Inferior parietal cortex (tissue), 1 donor: ENCODE measurements at regions not wholly inside any gene's neighbourhood (a gene's known extent, or its start where the extent isn't known, plus 50 kb on each side); places are given as distances from the start of the nearest gene placed in this dataset.

Source experiments
- DNase-seq: peaks from one replicate; pipeline ENCODE4 v3.0.0-alpha.2; 2016; ENCODE audit errors: extremely low spot score

DNA sequence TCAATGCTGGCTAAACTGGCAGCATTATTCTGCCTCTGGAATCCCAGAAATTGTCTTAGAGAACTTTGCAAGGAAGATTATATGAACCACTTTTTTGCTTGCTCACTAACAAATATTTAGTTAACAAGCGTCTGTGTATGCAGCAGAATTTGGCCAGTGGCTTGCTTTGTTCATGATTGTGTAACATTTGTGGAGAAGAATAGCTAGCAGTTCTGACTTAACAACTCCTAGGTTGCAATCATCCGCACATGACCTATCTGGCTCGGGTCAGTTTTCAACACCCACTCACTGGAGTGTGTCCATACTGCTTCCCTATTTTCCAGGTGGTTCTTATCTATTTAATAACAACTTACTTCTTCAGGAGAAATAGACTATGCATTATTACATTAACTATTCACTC is 98.5 kb downstream of the SNX18 start:
- no peak for DNase-seq

DNA sequence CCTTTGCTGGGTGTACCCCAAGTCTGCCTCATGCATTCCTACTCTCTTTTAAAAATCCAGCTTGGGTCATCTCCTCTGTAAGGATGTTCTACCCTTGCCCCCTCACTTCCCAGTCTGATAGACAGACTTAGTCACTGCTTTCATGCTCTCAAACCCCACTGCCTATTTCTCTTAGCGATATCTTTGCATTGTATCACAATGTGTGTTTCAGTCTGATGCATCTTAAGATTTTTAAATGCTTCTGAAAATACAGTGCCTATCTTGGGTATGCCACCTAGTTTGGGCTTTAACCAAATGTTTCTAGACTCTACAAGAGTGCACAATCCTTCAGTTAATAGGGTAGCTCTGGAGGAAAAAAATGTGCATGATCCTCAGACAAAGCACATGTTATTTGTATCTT is 97.8 kb downstream of the SNX18 start:
- DNase-seq = no peak

DNA sequence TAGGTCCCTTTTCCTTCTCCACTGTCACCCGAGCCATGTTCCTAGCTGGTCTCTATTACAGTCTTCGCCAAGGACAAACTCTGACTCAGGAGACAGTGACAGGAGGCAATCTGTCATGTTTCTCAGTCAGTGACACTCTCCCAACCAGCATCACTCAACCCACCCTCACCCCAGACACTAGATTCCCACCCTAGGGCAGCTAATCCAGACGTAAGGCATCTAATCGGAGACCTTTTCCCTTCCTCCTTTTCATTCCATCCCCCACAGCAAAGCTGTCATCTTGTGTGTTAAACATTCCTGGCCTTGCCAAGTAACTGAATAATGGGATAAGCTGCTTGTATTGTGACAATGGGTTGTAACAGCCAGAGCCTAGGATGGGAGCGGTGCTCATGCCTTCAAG is 95.2 kb downstream of the SNX18 start:
- DNase-seq = no peak

DNA sequence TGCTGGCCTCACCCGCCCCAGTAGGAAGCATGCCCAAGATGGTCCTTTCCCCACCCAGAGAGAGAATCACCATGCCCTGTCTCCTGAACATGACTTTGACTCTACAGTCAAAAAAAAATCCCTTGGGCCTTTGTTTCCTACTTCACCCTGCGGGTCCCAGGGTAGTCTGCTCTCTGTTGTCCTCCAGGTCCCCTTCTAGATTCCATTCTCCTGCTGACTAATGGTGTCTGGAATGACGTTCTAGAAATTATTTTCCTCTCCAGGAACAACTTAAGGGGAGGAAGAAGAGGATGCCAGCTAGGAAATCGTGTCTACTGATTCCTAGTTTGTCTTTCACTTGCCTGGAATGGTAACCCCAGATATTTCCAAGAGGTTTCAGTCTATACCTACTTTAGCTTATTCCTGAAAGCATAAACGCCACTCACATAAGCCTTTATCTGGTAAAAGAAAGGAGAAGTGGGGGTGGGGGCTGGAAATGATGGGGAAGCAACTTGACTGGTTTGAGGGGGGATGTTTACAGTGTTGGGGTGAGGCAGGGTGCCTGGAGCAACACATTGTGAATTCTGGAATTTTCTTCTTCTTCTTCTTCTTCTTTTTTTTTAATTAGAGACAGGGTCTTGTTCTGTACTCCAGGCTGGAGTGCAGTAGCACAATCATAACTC is 93.9 kb downstream of the SNX18 start:
- DNase-seq = no peak

DNA sequence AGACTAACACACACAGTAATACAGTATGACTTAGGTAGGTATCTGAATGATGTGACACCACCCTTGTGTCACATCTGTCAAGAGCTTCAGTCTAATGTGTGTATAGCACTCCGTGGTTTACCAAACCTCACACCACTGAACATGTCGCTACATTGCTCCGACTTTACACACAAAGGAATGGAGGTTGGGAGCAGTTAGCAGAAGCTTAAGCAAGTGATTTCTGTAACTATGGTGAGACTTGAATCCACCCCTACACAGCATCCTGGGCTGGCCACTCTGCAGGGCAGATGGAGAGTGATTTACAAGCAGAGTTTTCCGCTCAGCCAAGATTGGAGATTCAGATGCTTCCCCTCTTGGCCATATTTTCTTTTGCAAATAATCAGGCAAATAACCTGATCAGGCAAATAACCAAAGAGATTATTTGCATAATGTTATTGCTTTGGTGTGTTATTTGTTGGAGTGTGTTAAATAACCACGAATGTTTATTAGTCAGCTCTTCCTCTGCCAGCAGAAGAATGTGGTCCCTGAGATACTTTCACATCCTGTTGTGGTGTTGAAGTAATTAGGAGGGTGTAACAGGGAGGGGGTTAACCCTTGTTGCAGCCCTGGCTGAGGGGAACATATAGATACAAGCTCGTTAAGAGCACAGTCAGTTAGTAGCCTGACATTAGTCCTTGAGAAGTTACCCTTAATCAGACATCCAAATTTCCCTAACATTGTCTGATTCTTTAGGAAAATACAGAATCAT is 92.8 kb downstream of the SNX18 start:
- no peak for DNase-seq

DNA sequence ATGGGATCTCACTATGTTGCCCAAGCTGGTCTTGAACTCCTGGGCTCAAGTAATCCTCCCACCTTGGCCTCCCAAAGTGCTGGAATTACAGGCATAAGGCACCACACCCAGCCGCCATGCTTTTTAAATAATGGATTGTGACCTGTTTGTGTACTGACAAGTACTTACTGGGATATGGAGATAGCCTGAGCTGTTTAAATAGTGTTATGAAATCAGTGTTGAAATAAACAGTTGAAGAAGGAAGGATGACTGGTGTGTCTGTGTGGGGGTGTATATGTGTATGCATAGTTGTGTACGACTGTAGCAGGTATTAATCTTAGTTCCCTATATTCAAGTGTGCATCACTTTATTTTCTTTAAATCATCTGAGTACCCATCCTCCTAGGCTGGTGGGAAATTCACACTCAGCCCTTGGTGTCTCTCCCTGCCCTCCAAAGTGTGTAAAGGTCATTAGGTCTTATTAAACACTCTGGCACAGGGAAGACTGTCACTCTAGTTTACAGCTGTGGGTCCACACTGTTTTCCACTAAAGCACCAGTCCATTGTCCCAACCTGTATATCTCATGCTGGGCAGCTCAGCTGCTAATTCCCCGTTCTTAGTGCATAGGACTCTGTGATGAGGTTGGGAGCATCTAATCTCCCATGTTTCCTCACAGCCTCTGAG is 91.0 kb downstream of the SNX18 start:
- no peak for DNase-seq

DNA sequence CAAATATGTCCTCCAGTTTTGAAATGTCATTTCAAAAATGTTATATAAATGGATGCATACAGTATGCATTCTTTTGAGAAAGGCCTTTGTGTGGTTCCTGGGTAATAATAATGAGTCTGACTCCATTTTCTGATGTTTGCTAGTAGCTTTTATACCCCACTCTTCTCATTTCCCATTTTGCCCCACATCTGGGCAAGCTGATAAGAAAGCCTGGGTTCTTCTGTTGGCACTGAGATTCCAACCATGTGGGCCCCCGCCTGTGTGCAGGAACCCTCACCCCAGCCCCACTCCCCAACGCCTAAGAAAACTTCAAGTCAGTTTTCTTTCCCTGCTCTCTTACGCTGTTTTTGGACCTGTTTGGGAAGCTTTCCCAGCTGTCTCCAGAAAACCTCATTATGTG is 89.4 kb downstream of the SNX18 start:
- no peak for DNase-seq

DNA sequence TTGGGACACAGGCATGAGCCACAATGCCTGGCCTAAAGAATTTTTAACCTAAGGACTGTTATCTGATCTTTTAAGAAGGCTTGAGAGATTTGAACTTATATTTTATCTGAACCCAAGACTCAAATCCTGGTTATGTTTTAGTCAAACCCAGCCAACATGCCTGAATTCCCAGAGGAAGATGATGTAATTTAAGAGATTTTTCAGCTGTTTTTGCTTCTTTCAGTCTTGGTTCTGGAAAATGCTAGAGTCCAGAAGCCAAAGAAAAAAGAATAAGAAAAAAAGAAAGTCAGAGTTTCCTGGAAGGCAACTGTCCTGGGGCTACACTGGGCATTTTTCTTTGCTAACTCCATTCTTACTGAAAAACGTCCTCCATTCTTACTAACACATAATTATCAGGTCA is 85.8 kb downstream of the SNX18 start:
- no peak for DNase-seq

DNA sequence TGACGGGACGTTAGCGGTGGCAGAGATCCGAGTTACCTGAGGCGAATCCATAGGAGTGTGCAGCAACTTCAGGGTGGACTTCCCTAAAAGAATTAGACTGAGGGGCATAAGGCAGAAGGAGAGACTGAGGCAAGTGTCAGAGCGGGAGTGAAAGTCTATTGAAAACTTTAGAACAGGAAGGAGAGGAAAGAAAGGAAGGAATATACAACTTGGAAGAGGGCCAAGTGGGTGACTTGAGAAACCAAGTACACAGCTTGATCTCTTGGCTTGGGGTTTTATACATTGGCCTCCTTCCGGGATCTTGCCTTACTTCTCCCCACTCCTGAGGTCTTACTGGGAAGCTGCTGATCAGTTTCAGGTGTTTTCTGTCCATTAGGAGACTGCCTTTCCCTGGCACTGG is 84.9 kb downstream of the SNX18 start:
- no peak for DNase-seq

DNA sequence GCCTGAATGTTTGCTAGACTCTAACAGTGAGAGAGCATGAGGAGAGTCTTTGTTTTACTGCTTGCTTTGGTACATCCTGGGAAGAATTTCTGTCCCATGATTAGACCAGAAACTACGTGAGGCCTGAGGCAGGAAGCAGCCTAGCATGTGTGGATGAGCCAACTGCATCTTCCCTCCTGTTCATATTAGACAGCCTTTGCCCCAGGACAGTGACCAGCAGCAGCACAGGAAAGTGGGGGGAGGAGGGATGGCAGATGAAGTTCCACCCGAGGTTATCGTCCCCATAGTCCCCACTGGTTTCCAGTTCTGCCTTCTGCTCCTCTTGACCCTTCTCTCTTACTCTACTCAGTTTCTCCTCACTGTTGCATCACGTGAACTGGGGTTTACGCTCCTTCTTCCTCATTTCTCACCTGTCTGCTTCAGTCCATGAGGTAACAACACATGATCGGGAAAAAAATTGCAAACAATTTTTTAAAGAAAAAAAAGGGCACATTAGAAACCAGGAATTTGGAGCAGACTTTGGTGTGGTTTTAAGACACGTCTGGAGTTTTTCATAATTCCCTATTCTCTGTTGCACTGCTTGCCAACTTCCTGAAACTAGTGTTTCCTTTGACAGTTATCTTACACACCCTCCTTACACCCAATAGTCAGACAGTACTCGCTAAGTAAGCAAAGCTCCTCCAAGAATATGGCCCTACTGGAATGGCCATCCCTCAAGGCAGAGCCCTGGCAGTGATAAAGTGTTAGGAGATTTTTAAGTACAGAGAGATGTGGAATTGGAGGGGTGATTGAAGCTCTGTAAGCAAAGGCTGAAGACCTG is 84.1 kb downstream of the SNX18 start:
- no peak for DNase-seq
